ENCODE measurements at regions not wholly inside any gene's neighbourhood (a gene's known extent, or its start where the extent isn't known, plus 50 kb on each side); places are given as distances from the start of the nearest gene placed in this dataset.
"Not testable (repeated sequence)": the region's sequence is repeated elsewhere in the genome, so short reads cannot be mapped to it uniquely, and the experiment has no call there.

DNA sequence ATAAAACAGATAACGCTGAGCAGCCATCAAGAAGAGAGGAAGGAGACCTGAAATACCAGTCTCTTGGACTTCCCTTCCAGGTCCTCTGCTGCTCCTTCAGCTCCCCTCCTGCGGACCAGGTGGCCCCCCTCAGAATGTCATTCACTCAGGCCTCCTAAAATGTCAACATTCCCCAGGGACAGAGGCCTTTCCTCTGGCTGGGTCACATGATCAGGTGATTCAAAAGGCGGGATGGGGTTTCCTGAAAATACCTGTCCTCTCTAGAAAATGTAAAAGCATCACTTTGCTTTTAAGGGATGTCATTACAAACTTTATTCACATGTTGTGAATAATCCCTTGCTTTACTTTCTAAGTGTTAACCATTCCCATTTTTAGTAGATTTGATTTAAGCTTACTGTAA lies 311.1 kb downstream of the INHBA start:
- Histone ChIP-seq H3K27me3 (ENCODE audit: insufficient read depth, low read length, poor library complexity, severe bottlenecking) (no peaks in the 10 kb centered on the region), H3K4me2 (ENCODE audit: low read depth, low read length, poor library complexity, severe bottlenecking) (no peak overlapping the region), H3K79me2 (ENCODE audit: insufficient read depth, low read length) (no peaks in the 10 kb centered on the region), H3K4me1 (ENCODE audit: insufficient read depth, low read length, poor library complexity, severe bottlenecking) (no peaks in the 10 kb centered on the region), H2AFZ (ENCODE audit: low read length) (no peak overlapping the region), H3K9ac (ENCODE audit: low read depth, low read length, poor library complexity, severe bottlenecking) (no peak overlapping the region), H3K9me3 (ENCODE audit: insufficient read depth, low read depth, low read length) (no peaks in the 10 kb centered on the region), H4K20me1 (ENCODE audit: insufficient read depth, low read length, poor library complexity, severe bottlenecking) (no peaks in the 10 kb centered on the region), H3K9me2 (replicated peaks; ENCODE audit: low read depth, low read length) (no peaks in the 10 kb centered on the region), H3K4me3 (ENCODE audit: low read length, poor library complexity, severe bottlenecking) (no peak overlapping the region), H3K36me3 (ENCODE audit: insufficient read depth, low read length) (no peaks in the 10 kb centered on the region), H3F3A (ENCODE audit: low read depth) (no peaks in the 10 kb centered on the region)
- TF ChIP-seq, protein P1, sequence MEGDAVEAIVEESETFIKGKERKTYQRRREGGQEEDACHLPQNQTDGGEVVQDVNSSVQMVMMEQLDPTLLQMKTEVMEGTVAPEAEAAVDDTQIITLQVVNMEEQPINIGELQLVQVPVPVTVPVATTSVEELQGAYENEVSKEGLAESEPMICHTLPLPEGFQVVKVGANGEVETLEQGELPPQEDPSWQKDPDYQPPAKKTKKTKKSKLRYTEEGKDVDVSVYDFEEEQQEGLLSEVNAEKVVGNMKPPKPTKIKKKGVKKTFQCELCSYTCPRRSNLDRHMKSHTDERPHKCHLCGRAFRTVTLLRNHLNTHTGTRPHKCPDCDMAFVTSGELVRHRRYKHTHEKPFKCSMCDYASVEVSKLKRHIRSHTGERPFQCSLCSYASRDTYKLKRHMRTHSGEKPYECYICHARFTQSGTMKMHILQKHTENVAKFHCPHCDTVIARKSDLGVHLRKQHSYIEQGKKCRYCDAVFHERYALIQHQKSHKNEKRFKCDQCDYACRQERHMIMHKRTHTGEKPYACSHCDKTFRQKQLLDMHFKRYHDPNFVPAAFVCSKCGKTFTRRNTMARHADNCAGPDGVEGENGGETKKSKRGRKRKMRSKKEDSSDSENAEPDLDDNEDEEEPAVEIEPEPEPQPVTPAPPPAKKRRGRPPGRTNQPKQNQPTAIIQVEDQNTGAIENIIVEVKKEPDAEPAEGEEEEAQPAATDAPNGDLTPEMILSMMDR (conservative IDR thresholded peaks at IDR 0.05; ENCODE audit: low read length), result no peak
- no peak for TF ChIP-seq EZH2phosphoT487 (IDR thresholded peaks at IDR 0.05; ENCODE audit: borderline replicate concordance)

DNA sequence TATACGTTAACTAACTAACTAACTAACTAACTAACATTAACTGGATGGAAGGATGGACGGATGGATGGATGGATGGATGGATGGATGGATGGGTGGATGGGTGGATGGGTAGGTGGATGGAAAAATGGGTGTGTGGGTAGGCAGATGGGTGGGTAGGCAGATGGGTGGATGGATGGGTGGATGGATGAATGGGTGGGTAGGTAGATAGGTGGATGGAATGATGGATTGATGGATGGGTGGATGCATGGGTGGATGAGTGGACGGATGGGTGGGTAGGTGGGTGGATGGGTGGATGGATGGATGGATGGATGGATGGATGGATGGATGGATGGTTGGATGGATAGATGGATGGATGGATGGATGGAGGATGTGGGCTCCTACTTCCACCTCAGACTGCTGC lies 314.0 kb downstream of the INHBA start:
- H3K4me1 ChIP-seq (ENCODE audit: insufficient read depth, low read length, poor library complexity, severe bottlenecking); H3K27me3 ChIP-seq (ENCODE audit: insufficient read depth, low read length, poor library complexity, severe bottlenecking); H3K9me2 ChIP-seq (replicated peaks; ENCODE audit: low read depth, low read length); H4K20me1 ChIP-seq (ENCODE audit: insufficient read depth, low read length, poor library complexity, severe bottlenecking); H3F3A ChIP-seq (ENCODE audit: low read depth); H3K79me2 ChIP-seq (ENCODE audit: insufficient read depth, low read length); H3K4me2 ChIP-seq (ENCODE audit: low read depth, low read length, poor library complexity, severe bottlenecking); H2AFZ ChIP-seq (ENCODE audit: low read length); H3K4me3 ChIP-seq (ENCODE audit: low read length, poor library complexity, severe bottlenecking); H3K9me3 ChIP-seq (ENCODE audit: insufficient read depth, low read depth, low read length); H3K36me3 ChIP-seq (ENCODE audit: insufficient read depth, low read length); H3K9ac ChIP-seq (ENCODE audit: low read depth, low read length, poor library complexity, severe bottlenecking): not testable (repeated sequence)

DNA sequence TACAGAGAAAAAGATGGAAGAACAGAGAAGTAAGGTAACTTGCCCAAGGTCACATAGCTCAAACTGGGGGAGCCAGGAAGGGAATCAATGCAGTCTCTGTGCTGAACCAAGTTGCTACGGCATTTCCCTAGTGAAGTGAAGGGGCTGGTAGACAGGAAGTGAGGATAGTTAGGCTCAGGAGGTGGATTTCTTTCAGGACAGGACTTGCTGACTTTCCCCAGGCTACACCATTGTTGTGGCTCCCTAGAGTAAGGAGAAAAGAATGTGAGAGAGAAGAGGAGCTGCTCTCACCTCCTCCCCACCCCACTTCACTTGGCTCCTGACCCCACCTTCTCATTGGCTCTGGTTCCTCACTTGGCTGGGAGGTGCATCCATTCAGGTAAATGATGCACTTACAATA lies 316.9 kb downstream of the INHBA start:
- Histone ChIP-seq H3K36me3 (ENCODE audit: insufficient read depth, low read length) (no peaks in the 10 kb centered on the region), H3K9me2 (replicated peaks; ENCODE audit: low read depth, low read length) (no peaks in the 10 kb centered on the region), H3K27me3 (ENCODE audit: insufficient read depth, low read length, poor library complexity, severe bottlenecking) (no peaks in the 10 kb centered on the region), H3K79me2 (ENCODE audit: insufficient read depth, low read length) (no peaks in the 10 kb centered on the region), H2AFZ (ENCODE audit: low read length) (no peak overlapping the region), H3K4me3 (ENCODE audit: low read length, poor library complexity, severe bottlenecking) (no peak overlapping the region), H3K4me1 (ENCODE audit: insufficient read depth, low read length, poor library complexity, severe bottlenecking) (no peaks in the 10 kb centered on the region), H3F3A (ENCODE audit: low read depth) (no peaks in the 10 kb centered on the region), H3K4me2 (ENCODE audit: low read depth, low read length, poor library complexity, severe bottlenecking) (no peak overlapping the region), H3K9me3 (ENCODE audit: insufficient read depth, low read depth, low read length) (no peaks in the 10 kb centered on the region; the same call in 1 of the 2 replicates), H4K20me1 (ENCODE audit: insufficient read depth, low read length, poor library complexity, severe bottlenecking) (no peaks in the 10 kb centered on the region), H3K9ac (ENCODE audit: low read depth, low read length, poor library complexity, severe bottlenecking) (no peak overlapping the region)
- TF ChIP-seq, protein P1 (conservative IDR thresholded peaks at IDR 0.05; ENCODE audit: low read length), result no peak
- no peak for TF ChIP-seq EZH2phosphoT487 (IDR thresholded peaks at IDR 0.05; ENCODE audit: borderline replicate concordance)

DNA sequence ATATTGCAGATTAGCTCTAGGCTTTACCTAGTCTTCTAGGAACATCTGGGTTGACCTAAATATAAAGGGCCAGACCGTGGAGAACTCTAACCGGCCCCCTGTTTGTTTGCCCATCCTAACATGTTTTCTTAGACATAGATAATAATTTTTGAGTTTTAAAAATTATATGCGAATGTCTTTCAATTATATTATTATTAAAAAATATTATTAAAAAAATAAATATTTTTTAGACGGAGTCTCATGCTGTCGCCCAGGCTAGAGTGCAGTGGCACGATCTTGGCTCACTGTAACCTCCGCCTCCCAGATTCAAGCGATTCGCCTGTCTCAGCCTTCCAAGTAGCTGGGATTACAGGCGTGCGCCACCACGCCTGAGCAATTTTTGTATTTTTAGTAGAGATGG lies 318.5 kb downstream of the INHBA start:
- Histone ChIP-seq H3K79me2 (ENCODE audit: insufficient read depth, low read length) (no peaks in the 10 kb centered on the region), H3K9ac (ENCODE audit: low read depth, low read length, poor library complexity, severe bottlenecking) (no peak overlapping the region), H4K20me1 (ENCODE audit: insufficient read depth, low read length, poor library complexity, severe bottlenecking) (no peaks in the 10 kb centered on the region), H3K9me2 (replicated peaks; ENCODE audit: low read depth, low read length) (no peaks in the 10 kb centered on the region), H3K27me3 (ENCODE audit: insufficient read depth, low read length, poor library complexity, severe bottlenecking) (no peaks in the 10 kb centered on the region), H3F3A (ENCODE audit: low read depth) (no peaks in the 10 kb centered on the region), H3K4me3 (ENCODE audit: low read length, poor library complexity, severe bottlenecking) (no peak overlapping the region), H3K9me3 (ENCODE audit: insufficient read depth, low read depth, low read length) (no peaks in the 10 kb centered on the region; the same call in 1 of the 2 replicates), H3K4me1 (ENCODE audit: insufficient read depth, low read length, poor library complexity, severe bottlenecking) (no peaks in the 10 kb centered on the region), H3K4me2 (ENCODE audit: low read depth, low read length, poor library complexity, severe bottlenecking) (no peak overlapping the region), H3K36me3 (ENCODE audit: insufficient read depth, low read length) (no peaks in the 10 kb centered on the region), H2AFZ (ENCODE audit: low read length) (no peak overlapping the region)
- TF ChIP-seq, protein P1 (conservative IDR thresholded peaks at IDR 0.05; ENCODE audit: low read length), result no peak
- no peak for TF ChIP-seq EZH2phosphoT487 (IDR thresholded peaks at IDR 0.05; ENCODE audit: borderline replicate concordance)
